Body of pancreas (tissue), 4 donors: ENCODE measurements at regions not wholly inside any gene's neighbourhood (a gene's known extent, or its start where the extent isn't known, plus 50 kb on each side); places are given as distances from the start of the nearest gene placed in this dataset.

Experiments
- ATAC-seq: fragments of 150-250 bp; one replicate; pipeline ENCODE4 v1.9.1; 2016
- DNase-seq, 4 donors: peaks; one replicate each; pipeline ENCODE4 v3.0.0-alpha.2; 2019
- H3K27ac ChIP-seq, 4 donors: fragments of 200-600 bp; sonication (generic); 1 replicate in 3 of 4; 2 replicates in 1 of 4; pipeline versions ENCODE4 v1.5.1 to v1.6.1; 2016 to 2019; ENCODE audit warnings: mild to moderate bottlenecking in 1 of 4, mixed read lengths in 1 of 4, moderate library complexity in 1 of 4
- H3K27me3 ChIP-seq, 2 donors: fragments of 200-600 bp; sonication (generic); one replicate each; pipeline ENCODE4 v1.6.0; 2016; ENCODE audit warnings: mild to moderate bottlenecking in 1 of 2
- H3K36me3 ChIP-seq, 2 donors: fragments of 200-600 bp; sonication (generic); replicated peaks in 1 of 2; 2 replicates each; pipeline ENCODE4 v1.5.1; 2016; ENCODE audit warnings: low read depth in 2 of 2; ENCODE audit not compliant: insufficient read depth in 1 of 2
- H3K4me1 ChIP-seq: fragments of 200-600 bp; sonication (generic); one replicate; pipeline ENCODE4 v1.6.0; 2016
- H3K4me3 ChIP-seq, 2 donors: fragments of 200-600 bp; sonication (generic); 1 replicate in 1 of 2; 2 replicates in 1 of 2; pipeline ENCODE4 v1.5.1; 2016 to 2019
- H3K9me3 ChIP-seq, 3 donors: fragments of 200-600 bp; sonication (generic); 1 replicate in 2 of 3; 2 replicates in 1 of 3; pipeline ENCODE4 v1.5.1; 2016
- CTCF ChIP-seq, 7 experiments: fragments of 450-650 bp in 4 of 7; fragments of 200-600 bp in 3 of 7; sonication (generic) in 3 of 7; IDR thresholded peaks; one replicate each; pipeline ENCODE4 v1.5.1; 2016 to 2019; ENCODE audit warnings: antibody characterized with exemption in 7 of 7
- POLR2A ChIP-seq, 3 donors: fragments of 450-650 bp; IDR thresholded peaks; one replicate each; pipeline ENCODE4 v1.6.1; 2016; ENCODE audit warnings: antibody characterized with exemption in 3 of 3, mild to moderate bottlenecking in 2 of 3
- WGBS, 2 donors: methylation state at CpG; one replicate each; pipeline ENCODE4 v1.1.5; 2017; 5-methylcytosine and 5-hydroxymethylcytosine counted together
- intact Hi-C: fragments of 100-400 bp; cut with DNase I; formaldehyde crosslinking; loops from one replicate; pipeline ENCODE4 v1.15.1; 2023

GRCh38 chr3:18593231-18593630 lies 168.1 kb upstream of the SATB1 start:
- no peaks in the 10 kb centered on the region for H3K36me3 ChIP-seq
- peaks cover 0 to 5% (median 0%) of the 10 kb centered on the region in 3 donors for H3K9me3 ChIP-seq
- no peak for ATAC-seq
- peak in 1 of 4 donors; percentile 10 for DNase-seq
- WGBS, 2 donors, result 0 to 22% methylated on average over 1 of the region's 1 CpG
- intact Hi-C loops, result no loop called here
- no peaks in the 10 kb centered on the region for H3K4me1 ChIP-seq
- no peaks in the 10 kb centered on the region for H3K27me3 ChIP-seq
- TF ChIP-seq POLR2A (IDR thresholded peaks at IDR 0.05) (no peak), CTCF (IDR thresholded peaks at IDR 0.05) (no peak)
- H3K4me3 ChIP-seq, result no peak overlapping the region
- H3K27ac ChIP-seq, result no peak overlapping the region

GRCh38 chr3:18591120-18591519 lies 166.0 kb upstream of the SATB1 start:
- no peak for ATAC-seq

GRCh38 chr3:18586076-18586475 lies 160.9 kb upstream of the SATB1 start:
- TF ChIP-seq CTCF (IDR thresholded peaks at IDR 0.05), result no peak
- no peak for TF ChIP-seq POLR2A (IDR thresholded peaks at IDR 0.05)
- intact Hi-C loops, result no loop called here
- Histone ChIP-seq H3K27ac (no peak overlapping the region), H3K27me3 (no peaks in the 10 kb centered on the region), H3K4me3 (no peak overlapping the region), H3K9me3 (no peaks in the 10 kb centered on the region), H3K36me3 (no peaks in the 10 kb centered on the region), H3K4me1 (no peaks in the 10 kb centered on the region)
- DNase-seq (no peak), ATAC-seq (no peak)
- WGBS, 2 donors, result 68 to 77% methylated on average over 2 of the region's 2 CpGs

More at GRCh38 chr3:18591120-18591519, 166.0 kb upstream of the SATB1 start:
- no peaks in the 10 kb centered on the region for H3K9me3 ChIP-seq
- DNase-seq, result no peak
- no peak for TF ChIP-seq POLR2A (IDR thresholded peaks at IDR 0.05)
- TF ChIP-seq CTCF (IDR thresholded peaks at IDR 0.05), result no peak
- WGBS, 2 donors, result 57 to 63% methylated on average over 3 of the region's 3 CpGs
- intact Hi-C loops, result no loop called here
- no peak overlapping the region for H3K27ac ChIP-seq
- H3K4me3 ChIP-seq, result no peak overlapping the region
- no peaks in the 10 kb centered on the region for H3K4me1 ChIP-seq
- no peaks in the 10 kb centered on the region for H3K36me3 ChIP-seq
- no peaks in the 10 kb centered on the region for H3K27me3 ChIP-seq

GRCh38 chr3:18585004-18585968 lies 160.1 kb upstream of the SATB1 start:
- Histone ChIP-seq H3K27ac (no peak overlapping the region), H3K27me3 (no peaks in the 10 kb centered on the region), H3K9me3 (no peaks in the 10 kb centered on the region), H3K36me3 (no peaks in the 10 kb centered on the region), H3K4me3 (no peak overlapping the region), H3K4me1 (no peaks in the 10 kb centered on the region)
- ATAC-seq, result no peak
- WGBS, 2 donors, result 86 to 91% methylated on average over 1 of the region's 1 CpG
- DNase-seq, result no peak
- intact Hi-C loops, result no loop called here
- TF ChIP-seq POLR2A (IDR thresholded peaks at IDR 0.05), result no peak
- no peak for TF ChIP-seq CTCF (IDR thresholded peaks at IDR 0.05)
